Stimulated activated CD4-positive, alpha-beta T cell treated with anti-CD3 and anti-CD28 coated beads, Interleukin-1b, Interleukin-23, amount 100 ng/mL, for 48 hours (primary cell): ENCODE measurements at regions not wholly inside any gene's neighbourhood (a gene's known extent, or its start where the extent isn't known, plus 50 kb on each side); places are given as distances from the start of the nearest gene placed in this dataset.
A peak's percentile ranks its signal among the peaks of the same experiment; 100 is the strongest.

Experiments
- DNase-seq: peaks from one replicate; pipeline ENCODE4 v3.0.0-alpha.2; 2020

DNA sequence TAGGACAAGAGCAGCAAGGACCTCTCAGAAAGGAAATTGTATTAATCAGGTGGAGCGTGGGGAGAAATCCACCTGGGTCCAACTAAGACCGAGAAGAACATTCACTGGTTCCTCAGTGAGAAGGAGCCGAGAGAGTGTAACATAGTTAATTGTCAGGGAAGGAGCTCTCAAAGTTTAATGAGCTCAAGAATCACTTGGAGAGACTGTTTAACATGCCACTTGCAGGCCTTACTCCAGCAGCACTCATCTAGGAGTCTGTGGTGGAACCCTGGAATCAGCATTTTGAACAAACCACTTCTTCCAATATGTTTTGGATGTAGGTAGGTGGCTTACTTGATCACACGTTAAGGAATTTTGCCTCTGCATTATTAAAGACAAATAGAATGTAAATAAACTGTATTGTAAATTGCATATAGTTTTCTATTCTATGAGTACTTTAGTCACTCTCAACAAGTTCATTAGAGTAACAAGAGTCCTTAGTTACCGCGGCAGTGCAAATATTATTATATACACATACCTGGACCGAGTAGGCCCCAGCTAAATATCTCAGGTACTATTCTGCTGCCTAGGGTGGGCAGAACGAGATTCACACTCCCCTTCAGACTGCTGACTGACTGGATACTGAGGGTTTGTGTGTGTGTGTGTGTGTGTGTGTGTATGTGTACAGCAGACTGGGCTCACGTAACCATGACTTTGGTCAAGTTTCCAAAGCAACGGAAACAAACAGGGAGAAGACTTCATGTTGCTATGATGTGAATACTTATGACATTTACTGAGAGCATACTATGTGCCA, 203.2 kb upstream of the USP24 start:
- no peak for DNase-seq

DNA sequence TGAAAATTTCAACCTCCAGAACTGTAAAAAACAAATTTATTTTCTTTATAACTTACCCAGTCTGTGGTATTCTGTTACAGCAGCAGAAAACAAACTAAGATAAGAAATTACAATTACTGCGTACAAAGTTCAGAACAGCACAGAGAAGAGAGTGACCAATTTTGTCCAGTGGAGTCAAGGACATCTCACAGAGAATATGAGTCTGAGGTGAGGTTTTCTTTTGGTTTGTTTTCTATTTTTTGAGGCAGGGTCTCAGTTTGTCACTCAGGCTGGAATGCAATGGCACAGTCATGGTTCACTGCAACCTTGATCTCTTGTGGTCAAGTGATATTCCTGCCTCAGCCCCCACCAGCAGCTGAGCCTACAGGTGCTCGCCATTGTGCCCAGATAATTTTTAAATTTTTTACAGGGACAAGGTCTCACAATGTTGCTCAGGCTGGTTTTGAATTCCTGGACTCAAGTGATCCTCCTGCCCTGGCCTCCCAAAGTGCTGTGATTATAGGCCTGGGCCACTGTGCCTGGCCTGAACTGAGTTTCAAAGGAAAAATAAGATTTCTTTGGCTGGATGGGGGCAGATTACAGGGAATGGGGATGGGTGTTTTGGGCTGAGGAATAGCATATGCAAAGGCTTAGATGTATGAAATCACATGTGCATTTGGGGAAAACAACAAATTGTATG, 201.1 kb upstream of the USP24 start:
- no peak for DNase-seq

DNA sequence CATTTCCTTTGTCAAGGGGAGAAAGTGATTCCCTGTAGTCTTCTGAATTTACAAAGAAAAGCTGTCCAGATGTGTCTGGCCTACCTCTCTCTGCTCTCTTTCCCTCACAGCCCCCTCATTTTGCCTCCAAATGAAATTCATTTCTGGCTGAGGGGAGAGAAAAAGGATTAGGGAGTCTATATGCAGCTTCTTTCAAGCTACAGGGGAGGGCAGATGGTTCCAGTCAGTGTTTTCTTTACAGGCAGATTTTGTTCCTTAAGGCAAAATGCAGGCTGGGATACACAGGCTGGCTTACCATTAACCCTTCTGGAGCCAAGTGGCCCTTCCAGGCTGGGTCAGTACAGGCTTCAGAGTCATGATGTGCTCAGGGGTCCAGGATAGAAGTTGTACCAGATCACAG, 198.1 kb upstream of the USP24 start:
- DNase-seq: no peak

DNA sequence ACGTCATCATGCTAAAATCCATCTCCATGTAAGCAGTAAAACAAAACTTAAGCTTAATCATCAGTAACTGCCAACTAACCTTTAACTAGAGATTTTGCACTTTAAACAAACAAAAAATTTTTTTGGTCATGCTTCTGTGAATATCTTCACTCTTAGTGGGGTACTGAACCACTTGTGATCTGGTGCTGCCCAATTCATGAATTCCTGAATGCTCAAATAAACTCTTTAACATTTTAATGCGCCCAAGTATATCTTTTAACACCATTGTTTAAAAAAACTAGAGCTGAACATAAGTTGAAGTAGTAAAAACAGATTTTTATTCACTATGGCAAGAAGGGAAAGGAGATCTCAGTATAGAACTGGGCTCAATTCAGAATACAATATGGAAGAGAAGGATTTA, 196.9 kb upstream of the USP24 start:
- no peak for DNase-seq

DNA sequence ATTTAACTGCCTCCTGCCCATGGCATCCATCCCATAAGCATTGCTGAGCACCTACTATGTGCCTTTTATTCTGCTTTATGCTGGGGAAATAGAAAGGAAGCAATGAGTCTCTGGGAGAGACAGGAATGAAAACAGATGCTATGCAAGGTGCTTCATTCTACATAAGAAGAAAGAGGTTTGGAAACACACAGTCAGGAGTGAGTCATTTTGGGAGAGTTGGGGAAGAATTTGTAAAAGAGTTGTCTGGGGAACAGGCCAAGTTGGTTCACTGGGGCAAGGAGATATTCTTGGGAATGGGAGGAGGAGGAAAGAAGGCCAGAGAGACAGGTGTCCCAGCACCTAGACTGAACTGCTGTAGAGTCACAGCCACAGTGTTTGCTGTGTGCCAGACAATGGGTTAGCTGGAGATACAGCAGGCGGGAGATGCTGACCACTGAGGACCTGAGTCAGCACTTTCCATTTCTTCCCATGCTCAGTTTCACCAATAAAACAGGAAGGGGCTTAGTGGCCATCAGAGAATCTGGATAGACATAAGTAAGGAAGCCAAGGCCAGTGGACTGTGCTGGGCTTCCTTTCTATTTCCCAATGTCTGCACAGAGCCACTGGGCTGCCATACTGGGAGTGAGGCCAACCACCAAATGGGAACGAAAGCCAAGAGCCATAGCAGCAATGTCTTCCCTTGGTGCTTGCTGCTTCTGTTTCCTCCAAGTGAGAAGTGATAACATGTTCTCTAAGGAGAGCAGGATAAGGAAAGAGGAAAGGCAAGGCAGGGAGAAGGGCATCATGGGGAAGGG, 187.7 kb upstream of the USP24 start:
- DNase-seq: no peak

DNA sequence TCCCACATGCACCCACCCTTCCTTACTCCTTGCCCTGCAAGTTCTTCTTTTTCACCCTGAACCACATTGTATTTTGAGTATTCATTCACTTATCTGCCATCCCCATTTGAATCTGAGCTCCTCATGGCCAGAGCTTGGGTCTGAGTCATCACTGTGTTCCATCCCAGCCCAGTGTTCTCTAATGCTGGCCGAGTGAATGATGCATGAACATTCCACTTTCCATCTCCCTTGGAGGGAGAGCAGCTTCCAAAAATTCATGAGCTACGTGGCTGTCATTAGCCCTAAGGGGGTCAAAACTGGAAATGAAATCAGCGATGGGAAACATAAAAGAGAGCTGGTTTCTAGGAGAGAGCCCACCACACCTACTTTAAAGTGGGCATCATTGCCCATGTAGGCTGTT, 187.0 kb upstream of the USP24 start:
- DNase-seq: no peak

DNA sequence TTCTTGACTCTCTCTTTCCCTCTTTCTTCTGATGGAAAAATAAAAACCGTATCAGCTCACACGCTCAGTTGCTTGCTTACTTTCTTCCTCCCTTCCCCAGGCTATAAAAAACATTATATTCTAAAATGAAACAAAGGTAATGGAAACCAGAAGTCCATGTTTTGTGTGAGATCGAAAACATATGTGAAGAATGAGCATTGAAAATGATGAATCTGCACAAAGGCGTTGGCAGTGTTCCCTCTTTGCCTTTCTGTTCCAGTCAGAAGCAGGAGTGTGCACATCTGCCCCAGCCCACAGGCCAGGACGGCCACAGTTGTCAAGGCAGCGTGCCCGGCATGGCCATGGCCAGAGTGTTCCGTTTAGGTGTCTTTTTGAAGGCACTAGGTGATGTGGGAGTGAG, 185.3 kb upstream of the USP24 start:
- no peak for DNase-seq

DNA sequence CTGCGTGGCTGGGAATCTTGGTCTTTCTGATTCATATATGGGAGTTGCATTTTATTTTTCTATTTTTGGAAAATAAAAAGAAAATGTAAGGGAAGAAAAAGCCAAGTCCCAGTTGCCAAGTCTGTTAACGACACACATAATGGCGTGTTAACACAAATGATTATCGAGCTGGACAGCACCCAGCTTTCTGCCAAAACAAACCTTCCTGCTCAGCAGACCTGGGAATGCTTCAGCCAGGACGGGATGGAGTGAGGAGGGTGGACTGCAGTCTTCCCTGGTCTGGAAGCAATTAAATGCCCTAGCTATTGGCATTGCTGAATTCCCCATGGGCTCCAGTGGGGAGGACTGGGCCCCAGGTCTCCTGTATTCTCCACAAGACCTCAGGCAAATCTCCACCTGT, 184.2 kb upstream of the USP24 start:
- DNase-seq: no peak

DNA sequence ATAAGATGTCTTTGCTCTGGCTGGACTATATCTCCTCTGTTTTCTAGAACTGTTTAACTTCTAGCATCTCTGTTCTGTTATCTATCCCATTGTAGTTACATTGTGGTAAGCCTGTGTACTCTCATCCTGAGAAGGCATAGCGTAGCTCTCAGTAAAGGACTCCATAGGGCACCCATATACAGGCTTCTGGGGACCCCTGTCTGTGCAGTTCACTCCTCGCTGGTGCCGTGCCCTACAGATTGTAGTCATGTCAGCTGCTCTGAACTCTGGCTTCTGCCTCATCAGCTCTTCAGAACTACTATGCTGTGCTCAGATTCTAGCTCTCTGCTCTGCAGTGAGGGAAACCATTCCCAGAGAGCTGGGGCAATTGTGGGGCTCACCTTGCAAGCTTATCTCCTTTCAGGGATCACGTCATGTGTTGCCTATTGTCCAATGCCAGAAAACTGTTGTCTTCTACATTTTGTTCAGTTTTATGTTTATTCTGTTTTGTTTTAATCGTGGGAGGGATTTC, 181.3 kb upstream of the USP24 start:
- no peak for DNase-seq

DNA sequence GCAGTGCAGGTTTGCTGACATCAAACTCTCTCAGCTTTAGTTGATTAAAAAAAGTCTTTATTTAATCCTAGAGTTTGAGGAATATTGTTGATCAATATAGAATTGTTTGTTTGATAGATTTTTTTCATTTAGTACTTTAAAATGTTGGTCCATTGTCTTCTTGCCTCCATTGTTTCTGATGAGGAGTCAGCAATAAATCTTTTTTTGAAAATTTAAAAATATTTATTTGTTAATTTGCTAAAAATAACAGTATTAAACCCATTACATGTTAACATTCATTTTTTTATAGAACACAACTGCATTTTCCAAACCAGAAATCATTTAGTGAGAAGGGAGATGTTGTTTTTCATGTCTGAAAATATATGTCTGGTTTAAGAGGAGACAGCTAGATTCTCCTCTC, 173.8 kb upstream of the USP24 start:
- DNase-seq: no peak

DNA sequence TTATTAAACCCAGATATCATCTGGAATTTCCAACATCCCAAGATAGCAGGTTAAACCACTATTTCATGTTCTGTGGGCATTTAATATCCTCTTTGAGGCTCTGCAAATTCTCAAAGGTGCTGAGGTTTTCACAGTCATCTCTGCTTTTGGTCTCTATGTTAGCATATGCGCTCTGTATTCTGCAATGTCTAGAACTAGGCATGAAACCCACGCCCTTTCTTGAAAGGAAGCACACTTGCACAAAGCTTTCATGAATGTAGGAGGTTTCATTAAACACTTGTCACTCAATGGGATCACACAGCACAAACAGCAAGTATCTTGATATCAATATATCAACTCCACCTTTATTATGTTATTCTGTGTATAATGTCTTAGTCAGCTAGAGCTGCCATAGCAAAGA, 172.0 kb upstream of the USP24 start:
- DNase-seq: no peak

DNA sequence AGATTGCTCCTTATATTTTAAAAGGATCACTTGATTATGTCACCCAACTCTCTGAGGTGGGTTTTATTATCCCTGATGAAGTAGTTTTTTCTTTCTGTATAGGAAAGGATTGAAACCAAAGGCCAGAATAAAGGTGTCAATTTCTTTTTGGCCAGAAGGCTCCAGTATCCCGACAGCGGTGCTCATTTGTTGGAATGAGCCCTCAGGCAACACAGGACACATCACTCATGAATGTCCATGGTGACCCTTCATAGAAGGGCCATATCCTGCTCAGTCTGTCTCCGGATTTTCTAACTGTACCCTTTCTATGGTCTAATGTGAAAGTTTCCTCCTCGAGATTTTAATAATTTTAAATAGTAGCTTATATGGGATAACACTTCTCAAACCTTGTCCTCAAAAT, 171.3 kb upstream of the USP24 start:
- DNase-seq: no peak

DNA sequence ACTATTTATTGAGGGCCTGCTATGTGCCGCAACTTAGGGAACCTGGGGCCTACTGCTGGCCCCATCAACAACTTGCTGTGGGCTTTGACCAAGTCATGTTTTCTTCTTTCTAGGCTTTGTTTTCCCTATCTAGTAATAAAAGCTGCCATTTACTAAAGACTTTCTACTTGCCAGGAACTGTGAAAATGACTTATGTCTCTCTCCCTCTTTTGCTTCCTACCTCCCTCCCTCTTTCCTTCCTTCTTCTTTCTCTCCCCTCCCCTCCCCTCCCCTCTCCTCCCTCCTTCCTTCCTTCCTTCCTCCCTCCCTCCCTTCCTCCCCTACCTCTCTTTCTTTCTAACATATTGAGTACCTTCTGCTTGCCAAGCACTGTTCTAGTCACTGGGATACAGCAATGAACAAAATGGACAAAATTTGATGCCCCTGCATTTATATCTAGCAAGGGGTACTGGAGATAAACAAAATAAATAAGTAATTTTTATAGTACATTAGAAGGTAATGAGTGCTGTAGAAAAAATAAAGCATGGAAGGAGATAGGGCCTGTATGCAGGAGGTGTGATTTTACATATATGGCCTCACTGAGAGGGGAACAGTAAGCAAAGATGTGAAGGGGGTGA, 170.3 kb upstream of the USP24 start:
- DNase-seq: no peak

DNA sequence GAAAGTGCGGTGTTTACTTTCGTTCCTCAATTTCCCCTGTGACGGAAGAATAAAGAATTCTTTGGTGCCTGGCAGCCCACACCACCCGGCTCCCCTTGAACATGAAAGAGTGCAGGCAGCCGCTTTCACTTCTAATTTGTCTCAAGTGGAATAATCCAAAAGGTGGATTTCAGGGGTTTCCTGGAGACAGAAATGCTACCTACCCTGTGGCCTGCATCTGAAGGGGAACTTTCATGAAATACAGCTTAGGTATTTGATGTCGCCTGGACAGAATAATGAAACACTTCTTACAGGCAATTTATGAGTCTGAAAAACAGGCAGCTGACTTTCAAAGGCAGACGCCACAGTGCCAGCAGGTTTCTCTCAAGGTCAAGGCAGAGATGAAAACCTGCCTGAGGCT, 169.5 kb upstream of the USP24 start:
- DNase-seq: no peak

DNA sequence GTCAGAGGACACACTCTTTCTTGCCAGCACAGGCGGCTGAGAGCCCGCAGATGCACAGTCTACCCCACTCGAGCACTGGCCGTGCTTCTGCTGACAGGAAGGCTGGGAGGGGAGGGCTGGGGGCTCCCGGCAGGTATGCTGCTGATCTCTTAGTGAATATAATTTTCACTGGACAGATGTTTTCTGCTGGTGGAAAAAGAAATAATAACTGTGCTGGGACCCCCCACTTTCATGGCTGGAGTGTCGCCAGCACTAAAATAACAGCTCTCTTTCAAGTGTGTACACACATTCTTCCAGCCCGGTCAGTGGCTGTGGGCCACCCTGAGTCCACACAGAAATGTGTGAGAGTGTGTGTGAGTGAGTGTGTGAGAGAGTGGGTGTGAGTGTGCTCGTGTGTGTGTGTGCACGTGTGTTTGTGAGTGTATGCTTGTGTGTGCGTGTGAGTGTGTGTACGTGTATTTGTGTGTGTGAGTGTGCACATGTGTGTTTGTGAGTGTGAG, 167.7 kb upstream of the USP24 start:
- DNase-seq: no peak

DNA sequence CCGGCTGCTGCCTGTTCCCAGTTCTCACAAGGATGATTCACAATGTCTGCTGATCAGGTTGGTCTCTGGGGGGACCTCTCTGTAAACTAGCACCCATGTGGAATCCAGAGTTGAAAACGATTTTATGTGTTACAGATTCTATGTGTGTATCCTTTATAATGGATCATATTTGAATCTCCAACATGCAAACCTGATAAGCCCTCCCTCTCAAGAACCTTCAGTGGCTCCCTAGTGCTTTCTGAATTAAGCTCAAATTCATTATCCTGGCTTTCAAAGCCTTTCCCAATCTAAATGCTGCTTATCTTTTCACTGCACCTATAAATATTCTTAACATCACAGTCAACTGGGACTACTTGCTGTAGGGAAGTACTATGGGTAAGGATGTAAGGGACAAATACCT, 166.8 kb upstream of the USP24 start:
- DNase-seq: no peak

DNA sequence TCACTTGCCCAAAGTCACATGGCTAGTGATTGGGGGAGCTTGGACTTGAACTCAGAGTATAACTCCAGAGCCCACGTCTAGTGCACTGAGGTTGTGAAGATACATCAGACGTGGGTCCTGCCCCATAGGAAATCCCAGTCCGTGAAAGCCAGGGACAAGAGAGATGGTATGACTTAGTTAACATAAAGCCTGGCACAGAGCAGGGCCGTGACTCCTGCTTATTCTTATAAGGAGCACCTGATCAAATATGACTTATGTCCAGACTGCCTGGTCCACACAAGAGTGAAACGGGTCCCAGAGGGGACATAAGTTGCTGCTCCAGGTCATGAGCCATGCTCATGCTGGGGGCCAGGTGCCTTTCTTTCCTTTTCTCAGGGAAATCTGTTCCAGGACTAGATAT, 166.3 kb upstream of the USP24 start:
- DNase-seq: no peak

DNA sequence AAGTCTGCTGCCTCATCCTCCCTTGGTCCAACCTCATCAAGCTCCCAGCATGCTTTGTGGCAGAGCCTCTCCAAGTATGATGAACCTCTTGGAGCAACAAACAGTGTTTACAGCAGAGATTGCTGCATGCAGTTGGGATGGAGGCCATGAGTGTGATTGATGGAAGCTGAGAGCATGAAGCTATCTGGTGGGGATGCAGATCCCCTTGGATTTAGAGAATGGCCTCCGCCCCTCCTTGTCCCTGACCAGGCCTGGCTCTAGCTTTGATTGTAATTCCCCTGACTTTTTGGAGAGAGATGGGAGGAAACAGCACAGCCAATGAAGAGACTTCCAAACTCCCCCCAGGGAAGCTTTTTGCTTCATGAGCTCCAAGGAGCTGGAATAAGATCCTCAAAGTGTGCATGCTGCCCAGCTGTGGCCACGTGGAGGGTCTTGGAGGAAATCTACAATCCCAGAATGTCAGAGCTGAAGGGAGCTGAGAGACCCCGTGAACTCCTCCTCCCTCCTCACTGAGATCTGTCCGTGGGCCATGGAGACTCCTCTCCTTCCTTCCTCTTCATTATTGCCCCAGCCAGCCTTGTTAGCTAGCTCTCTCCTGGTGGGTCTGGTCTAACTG, 165.3 kb upstream of the USP24 start:
- DNase-seq: no peak

DNA sequence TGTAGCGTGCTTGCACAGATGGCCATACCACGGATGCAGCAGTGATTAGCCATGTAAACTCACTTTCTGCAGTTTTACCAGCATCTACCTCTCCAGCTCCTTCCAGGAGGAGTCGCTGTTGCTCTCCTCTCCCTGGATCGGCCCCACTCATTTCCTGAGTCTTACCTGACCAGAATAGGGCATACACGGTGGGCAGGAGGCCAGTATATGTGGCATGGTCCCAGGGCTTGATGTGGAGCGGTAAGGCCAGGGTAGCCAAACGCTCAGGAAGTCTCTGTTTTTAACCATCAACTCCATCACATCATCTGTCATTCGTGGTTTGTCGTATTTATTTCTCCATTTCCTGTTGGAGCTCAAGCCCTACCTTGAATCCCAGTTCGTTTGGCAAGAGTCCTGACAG, 163.4 kb upstream of the USP24 start:
- peak; percentile 24 for DNase-seq

DNA sequence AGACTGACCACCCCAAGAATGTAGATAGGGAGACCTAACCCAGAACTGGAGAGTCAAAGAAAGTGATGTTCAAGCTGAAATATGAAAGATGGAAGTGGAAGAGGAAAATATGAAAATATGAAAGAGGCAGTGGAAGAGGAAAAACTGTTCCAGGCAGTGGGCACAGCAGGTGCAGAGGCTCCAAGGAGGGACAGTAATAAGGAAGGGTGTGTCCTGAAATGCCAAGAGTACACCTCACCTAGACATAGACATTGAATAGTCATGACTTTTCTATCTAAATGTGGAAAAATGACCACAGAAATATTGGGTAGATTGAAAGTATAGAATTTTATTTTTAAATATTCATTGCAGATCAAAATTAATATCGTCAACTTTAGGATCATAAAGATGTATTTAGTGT, 161.7 kb upstream of the USP24 start:
- DNase-seq: no peak

DNA sequence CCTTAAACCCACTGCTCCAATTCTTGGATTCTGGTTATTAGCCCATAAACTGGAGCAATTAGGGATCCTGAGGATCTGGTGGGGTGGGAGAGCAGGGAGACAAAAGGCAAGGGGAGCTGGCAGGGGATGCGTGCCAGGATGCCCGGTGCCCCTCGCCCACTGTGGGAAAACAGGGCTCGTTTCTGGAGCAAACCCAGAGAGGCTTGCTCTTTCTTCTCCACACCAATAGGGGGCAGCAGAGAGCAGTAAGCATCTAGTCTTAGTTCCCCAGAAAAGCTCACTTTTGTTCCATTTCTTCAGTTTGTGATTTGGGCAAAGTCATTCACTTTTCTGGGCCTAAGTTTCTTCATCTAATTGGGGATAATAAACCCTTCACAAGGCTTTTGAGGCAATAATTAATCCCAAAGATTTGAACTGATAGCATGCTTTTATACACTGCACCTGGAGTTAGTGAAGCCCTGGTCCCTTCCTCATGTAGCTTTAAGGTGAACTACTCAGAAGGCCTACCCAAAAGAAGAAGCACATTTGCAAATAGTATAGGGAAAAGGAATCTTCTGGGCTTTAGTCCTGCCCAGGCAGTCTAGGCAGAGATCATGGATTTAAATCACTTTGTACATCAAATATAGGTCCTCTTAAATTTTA, 160.6 kb upstream of the USP24 start:
- DNase-seq: peak; percentile 8
